Endothelial cell of umbilical vein (primary cell): ENCODE measurements at regions not wholly inside any gene's neighbourhood (a gene's known extent, or its start where the extent isn't known, plus 50 kb on each side); places are given as distances from the start of the nearest gene placed in this dataset.

Source experiments
- BruUV-seq: library from RNA; stranded (reverse); fragments of 400-500 nt; replicated peaks from 2 replicates; lab custom pipeline; 2021; lab: Mats Ljungman, UMichigan
- CTCF ChIA-PET: fragments of 300-600, 350-600 bp; sonication (Branson Sonifier 250); formaldehyde crosslinking; loops from one replicate; lab custom pipeline; 2021; ENCODE audit warnings: antibody characterized with exemption, inconsistent platforms; lab: Charles Lee
- POLR2A ChIA-PET: fragments of 300-600, 350-600 bp; sonication (Branson Sonifier 250); formaldehyde crosslinking; loops from one replicate; lab custom pipeline; 2021; ENCODE audit warnings: antibody characterized with exemption, inconsistent platforms; lab: Charles Lee
- DNase-seq: peaks from one replicate; pipeline ENCODE4 v3.0.0-alpha.2; 2011; ENCODE audit warnings: low read depth, low spot score
- FAIRE-seq: peaks from 2 replicates; lab custom pipeline; 2011; peaks lifted over from hg19 to GRCh38; lab: Jason Lieb, UNC
- H2AFZ ChIP-seq: 2 replicates; pipeline ENCODE4 v1.6.0; 2012; ENCODE audit warnings: low read depth, low read length, control low read depth, inconsistent platforms
- H3K27ac ChIP-seq: 2 replicates; pipeline ENCODE4 v1.5.1; 2011; ENCODE audit warnings: low read depth, mild to moderate bottlenecking, control low read depth, low read length, moderate library complexity; ENCODE audit not compliant: insufficient read depth
- H3K27me3 ChIP-seq, 2 experiments: 2 replicates each; pipeline versions ENCODE4 v1.6.0 to v1.6.1; 2011; ENCODE audit warnings: low read length in 2 of 2, mixed read lengths in 1 of 2; ENCODE audit not compliant: control insufficient read depth in 2 of 2, insufficient read depth in 2 of 2
- H3K36me3 ChIP-seq, 2 experiments: 2 replicates in 1 of 2; 3 replicates in 1 of 2; pipeline ENCODE4 v1.5.1; 2011; ENCODE audit warnings: low read length in 2 of 2, mild to moderate bottlenecking in 1 of 2, moderate library complexity in 1 of 2; ENCODE audit not compliant: control insufficient read depth in 2 of 2, insufficient read depth in 2 of 2; ENCODE audit errors: extremely low read depth in 1 of 2
- H3K4me1 ChIP-seq: 3 replicates; pipeline ENCODE4 v1.5.1; 2011; ENCODE audit warnings: mild to moderate bottlenecking, low read length; ENCODE audit not compliant: control insufficient read depth, insufficient read depth; ENCODE audit errors: extremely low read depth
- H3K4me2 ChIP-seq: 2 replicates; pipeline ENCODE4 v1.6.1; 2011; ENCODE audit warnings: low read length, control low read depth, mixed read lengths; ENCODE audit not compliant: insufficient read depth
- H3K4me3 ChIP-seq, 3 experiments: fragments of 200-600 bp in 1 of 3; sonication (generic), shearing (Covaris generic) in 1 of 3; replicated peaks in 1 of 3; 2 replicates each; pipeline ENCODE4 v1.5.1; 2011 to 2016; ENCODE audit warnings: control low read depth in 3 of 3, low read length in 3 of 3, mild to moderate bottlenecking in 2 of 3, inconsistent platforms in 1 of 3, low read depth in 1 of 3, moderate library complexity in 1 of 3; ENCODE audit not compliant: insufficient read depth in 1 of 3
- H3K79me2 ChIP-seq: 2 replicates; pipeline ENCODE4 v1.6.0; 2012; ENCODE audit warnings: low read length, inconsistent platforms; ENCODE audit not compliant: control insufficient read depth, insufficient read depth
- H3K9ac ChIP-seq: replicated peaks from 2 replicates; pipeline ENCODE3; 2011; ENCODE audit warnings: low read length, control low read depth; ENCODE audit not compliant: insufficient read depth; ENCODE audit errors: extremely low read depth
- H3K9me1 ChIP-seq: replicated peaks from 3 replicates; pipeline ENCODE4 v1.6.0; 2011; ENCODE audit warnings: mild to moderate bottlenecking, low read length; ENCODE audit not compliant: control insufficient read depth, insufficient read depth; ENCODE audit errors: extremely low read depth
- H3K9me3 ChIP-seq: replicated peaks from 2 replicates; pipeline ENCODE4 v1.5.1; 2012; ENCODE audit warnings: low read length, inconsistent platforms; ENCODE audit not compliant: control insufficient read depth, insufficient read depth
- H4K20me1 ChIP-seq: replicated peaks from 2 replicates; pipeline ENCODE3; 2011; ENCODE audit warnings: mild to moderate bottlenecking, low read length; ENCODE audit not compliant: control insufficient read depth, insufficient read depth; ENCODE audit errors: extremely low read depth
- EZH2 ChIP-seq: IDR thresholded peaks from 2 replicates; pipeline ENCODE4 v1.6.1; 2012; ENCODE audit warnings: borderline replicate concordance, low read depth, mild to moderate bottlenecking, moderate library complexity, low read length, inconsistent platforms; ENCODE audit not compliant: severe bottlenecking
- FOS ChIP-seq: IDR thresholded peaks from 2 replicates; pipeline ENCODE4 v1.6.1; 2011; ENCODE audit warnings: mild to moderate bottlenecking, low read length, moderate library complexity, borderline replicate concordance; ENCODE audit not compliant: insufficient read depth
- GATA2 ChIP-seq: IDR thresholded peaks from 2 replicates; pipeline ENCODE4 v1.7.0; 2011; ENCODE audit warnings: low read depth, mild to moderate bottlenecking, moderate library complexity, mixed read lengths, low read length; ENCODE audit not compliant: insufficient read length, insufficient read depth
- JUN ChIP-seq: IDR thresholded peaks from 2 replicates; pipeline ENCODE4 v1.6.1; 2011; ENCODE audit warnings: borderline replicate concordance, low read depth; ENCODE audit not compliant: insufficient read length, insufficient read depth
- MYC ChIP-seq: IDR thresholded peaks from one replicate; pipeline ENCODE4 v1.6.1; 2011; ENCODE audit warnings: mild to moderate bottlenecking, low read depth, low read length
- POLR2A ChIP-seq: IDR thresholded peaks from 2 replicates; pipeline ENCODE4 v1.6.1; 2012; ENCODE audit warnings: low read depth, mild to moderate bottlenecking, control low read depth, low read length
- POLR2AphosphoS5 ChIP-seq: IDR thresholded peaks from 2 replicates; pipeline ENCODE4 v1.6.1; 2012; ENCODE audit warnings: low read depth, mild to moderate bottlenecking, control low read depth, low read length, moderate library complexity; ENCODE audit not compliant: insufficient read depth
- dilution Hi-C: fragments of 300-500 bp; cut with MboI; formaldehyde crosslinking; loops from one replicate; pipeline ENCODE4 v1.15.0; 2019; ENCODE audit warnings: low sequenced_read_pairs; ENCODE audit not compliant: extremely low pct_ligation_motif_present
- intact Hi-C: fragments of 100-400 bp; cut with micrococcal nuclease; formaldehyde crosslinking; loops from one replicate; pipeline ENCODE4 v1.10.0; 2022
- TF ChIP-seq, protein P1 (sequence below), 2 donors: IDR thresholded peaks; 1 replicate in 1 of 2; 2 replicates in 1 of 2; pipeline ENCODE4 v1.5.1; 2011; ENCODE audit warnings: low read length in 2 of 2, mild to moderate bottlenecking in 2 of 2, moderate library complexity in 2 of 2, control low read depth in 1 of 2, inconsistent platforms in 1 of 2, low read depth in 1 of 2; ENCODE audit not compliant: insufficient read depth in 1 of 2; ENCODE audit errors: extremely low read depth in 1 of 2
- TF ChIP-seq, protein P2 (sequence below): IDR thresholded peaks from 2 replicates; pipeline ENCODE4 v1.6.1; 2011; ENCODE audit not compliant: insufficient read depth, insufficient read length

DNA sequence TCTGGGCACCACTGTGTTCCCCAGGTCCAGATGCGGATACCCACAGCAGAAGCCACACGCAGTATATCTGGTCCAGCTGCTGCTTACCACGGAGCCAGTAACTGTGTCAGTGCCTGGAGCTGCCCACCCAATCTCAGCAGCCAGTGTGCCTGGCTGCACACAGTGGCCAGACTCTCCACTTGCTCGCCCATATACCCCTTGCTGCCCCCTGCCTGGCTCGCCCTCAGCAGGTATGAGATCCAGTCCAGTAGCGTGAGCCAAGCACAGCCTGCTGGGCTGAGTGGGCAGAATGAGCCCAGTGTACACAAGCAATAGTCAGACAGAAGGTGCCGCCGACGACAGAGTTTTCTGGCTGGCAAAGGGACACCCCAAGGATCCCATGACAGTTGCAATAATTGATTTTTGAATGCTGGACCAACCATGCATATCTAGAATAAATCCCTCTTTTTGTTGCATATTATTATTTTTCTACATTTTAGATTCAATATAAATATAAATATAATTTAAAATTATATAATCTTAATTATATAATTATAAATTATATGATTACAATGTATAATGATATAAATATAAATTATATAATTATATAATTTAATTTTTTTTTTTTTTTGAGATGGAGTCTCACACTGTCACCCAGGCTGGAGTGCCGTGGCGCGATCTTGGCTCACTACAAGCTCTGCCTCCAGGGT is 918.8 kb upstream of the MIR17HG start:
- BruUV-seq = no TSS peak
- Histone ChIP-seq H3K4me3 (no peak overlapping the region), H2AFZ (no peak overlapping the region), H3K9me1 (no peaks in the 10 kb centered on the region), H3K27ac (no peak overlapping the region), H3K9ac (no peak overlapping the region), H3K36me3 (no peaks in the 10 kb centered on the region), H3K4me2 (no peak overlapping the region), H3K27me3 (no peaks in the 10 kb centered on the region), H3K4me1 (no peaks in the 10 kb centered on the region), H3K79me2 (no peaks in the 10 kb centered on the region), H3K9me3 (no peaks in the 10 kb centered on the region), H4K20me1 (no peaks in the 10 kb centered on the region)
- TF ChIP-seq JUN (no peak), MYC (no peak), EZH2 (no peak), GATA2 (no peak), POLR2A (no peak), POLR2AphosphoS5 (no peak), FOS (no peak)
- TF ChIP-seq, protein P1, sequence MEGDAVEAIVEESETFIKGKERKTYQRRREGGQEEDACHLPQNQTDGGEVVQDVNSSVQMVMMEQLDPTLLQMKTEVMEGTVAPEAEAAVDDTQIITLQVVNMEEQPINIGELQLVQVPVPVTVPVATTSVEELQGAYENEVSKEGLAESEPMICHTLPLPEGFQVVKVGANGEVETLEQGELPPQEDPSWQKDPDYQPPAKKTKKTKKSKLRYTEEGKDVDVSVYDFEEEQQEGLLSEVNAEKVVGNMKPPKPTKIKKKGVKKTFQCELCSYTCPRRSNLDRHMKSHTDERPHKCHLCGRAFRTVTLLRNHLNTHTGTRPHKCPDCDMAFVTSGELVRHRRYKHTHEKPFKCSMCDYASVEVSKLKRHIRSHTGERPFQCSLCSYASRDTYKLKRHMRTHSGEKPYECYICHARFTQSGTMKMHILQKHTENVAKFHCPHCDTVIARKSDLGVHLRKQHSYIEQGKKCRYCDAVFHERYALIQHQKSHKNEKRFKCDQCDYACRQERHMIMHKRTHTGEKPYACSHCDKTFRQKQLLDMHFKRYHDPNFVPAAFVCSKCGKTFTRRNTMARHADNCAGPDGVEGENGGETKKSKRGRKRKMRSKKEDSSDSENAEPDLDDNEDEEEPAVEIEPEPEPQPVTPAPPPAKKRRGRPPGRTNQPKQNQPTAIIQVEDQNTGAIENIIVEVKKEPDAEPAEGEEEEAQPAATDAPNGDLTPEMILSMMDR (IDR thresholded peaks at IDR 0.05; ENCODE audit: extremely low read depth in 1 of 2, insufficient read depth in 1 of 2, low read depth in 1 of 2, low read length in 2 of 2) = no peak
- TF ChIP-seq, protein P2, sequence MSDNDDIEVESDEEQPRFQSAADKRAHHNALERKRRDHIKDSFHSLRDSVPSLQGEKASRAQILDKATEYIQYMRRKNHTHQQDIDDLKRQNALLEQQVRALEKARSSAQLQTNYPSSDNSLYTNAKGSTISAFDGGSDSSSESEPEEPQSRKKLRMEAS = no peak
- dilution Hi-C loops = no loop called here
- ChIA-PET CTCF (no interaction called here), POLR2A (no interaction called here)
- intact Hi-C loops = no loop called here
- DNase-seq (no peak), FAIRE-seq (no peak)
